Suprapubic skin (tissue), 4 donors: ENCODE measurements at regions not wholly inside any gene's neighbourhood (a gene's known extent, or its start where the extent isn't known, plus 50 kb on each side); places are given as distances from the start of the nearest gene placed in this dataset.

Source experiments
- CTCF ChIP-seq, 2 donors: fragments of 200-600 bp in 1 of 2; fragments of 450-650 bp in 1 of 2; sonication (generic) in 1 of 2; IDR thresholded peaks; one replicate each; pipeline ENCODE4 v1.5.1; 2016 to 2019; ENCODE audit warnings: antibody characterized with exemption in 2 of 2, mild to moderate bottlenecking in 1 of 2, moderate library complexity in 1 of 2
- POLR2A ChIP-seq, 2 donors: fragments of 450-650 bp; IDR thresholded peaks; one replicate each; pipeline ENCODE4 v1.6.1; 2017; ENCODE audit warnings: antibody characterized with exemption in 2 of 2, mild to moderate bottlenecking in 2 of 2, moderate library complexity in 2 of 2
- POLR2AphosphoS5 ChIP-seq, 3 donors: sonication (generic); formaldehyde crosslinking; IDR thresholded peaks; one replicate each; pipeline ENCODE4 v1.6.1; 2017; ENCODE audit warnings: antibody characterized with exemption in 3 of 3

GRCh38 chr2:221107424-221107823 is 464.7 kb downstream of the EPHA4 start:
- TF ChIP-seq CTCF (IDR thresholded peaks at IDR 0.05), result no peak
- TF ChIP-seq POLR2A (IDR thresholded peaks at IDR 0.05), result no peak
- TF ChIP-seq POLR2AphosphoS5 (IDR thresholded peaks at IDR 0.05), result no peak
